Epithelial cell of prostate (primary cell): ENCODE measurements at regions not wholly inside any gene's neighbourhood (a gene's known extent, or its start where the extent isn't known, plus 50 kb on each side); places are given as distances from the start of the nearest gene placed in this dataset.

Experiments used
- DNase-seq: peaks from one replicate; pipeline ENCODE4 v3.0.0-alpha.2; 2011; ENCODE audit warnings: low read depth, low spot score
- H3K27ac ChIP-seq: fragments of 450-650 bp; 2 replicates; pipeline ENCODE4 v1.5.1; 2017; ENCODE audit warnings: mild to moderate bottlenecking

- no peak for DNase-seq
- H3K27ac ChIP-seq: no peak overlapping the region
Observed at GRCh38 chr14:42792166-42792565, 1185.5 kb downstream of the LRFN5 start.

GRCh38 chr14:42782754-42783153 lies 1176.1 kb downstream of the LRFN5 start:
- no peak overlapping the region for H3K27ac ChIP-seq
- no peak for DNase-seq

- no peak overlapping the region for H3K27ac ChIP-seq
- no peak for DNase-seq
Observed at GRCh38 chr14:42778984-42779383, 1172.3 kb downstream of the LRFN5 start.

- no peak overlapping the region for H3K27ac ChIP-seq
- DNase-seq: no peak
Observed at GRCh38 chr14:42750771-42751170, 1144.1 kb downstream of the LRFN5 start.

- no peak overlapping the region for H3K27ac ChIP-seq
- no peak for DNase-seq
Observed at GRCh38 chr14:42742084-42742483, 1135.4 kb downstream of the LRFN5 start.

GRCh38 chr14:42736408-42736807 lies 1129.7 kb downstream of the LRFN5 start:
- no peak for DNase-seq
- no peak overlapping the region for H3K27ac ChIP-seq

GRCh38 chr14:42734041-42734440 lies 1127.4 kb downstream of the LRFN5 start:
- no peak for DNase-seq
- no peak overlapping the region for H3K27ac ChIP-seq

- no peak overlapping the region for H3K27ac ChIP-seq
- DNase-seq: no peak
Observed at GRCh38 chr14:42732005-42732404, 1125.3 kb downstream of the LRFN5 start.

- no peak for DNase-seq
- no peak overlapping the region for H3K27ac ChIP-seq
Observed at GRCh38 chr14:42731480-42731879, 1124.8 kb downstream of the LRFN5 start.

- no peak overlapping the region for H3K27ac ChIP-seq
- DNase-seq: no peak
Observed at GRCh38 chr14:42729681-42730080, 1123.0 kb downstream of the LRFN5 start.

GRCh38 chr14:42719391-42719790 lies 1112.7 kb downstream of the LRFN5 start:
- no peak for DNase-seq
- H3K27ac ChIP-seq: no peak overlapping the region

- DNase-seq: no peak
- H3K27ac ChIP-seq: no peak overlapping the region
Observed at GRCh38 chr14:42715316-42715715, 1108.6 kb downstream of the LRFN5 start.

GRCh38 chr14:42710071-42710470 lies 1103.4 kb downstream of the LRFN5 start:
- H3K27ac ChIP-seq: no peak overlapping the region
- DNase-seq: no peak

- no peak for DNase-seq
- no peak overlapping the region for H3K27ac ChIP-seq
Observed at GRCh38 chr14:42703501-42703900, 1096.8 kb downstream of the LRFN5 start.

GRCh38 chr14:42687421-42687820 lies 1080.7 kb downstream of the LRFN5 start:
- DNase-seq: no peak
- H3K27ac ChIP-seq: no peak overlapping the region

- DNase-seq: no peak
- H3K27ac ChIP-seq: no peak overlapping the region
Observed at GRCh38 chr14:42683707-42684106, 1077.0 kb downstream of the LRFN5 start.

- DNase-seq: no peak
- no peak overlapping the region for H3K27ac ChIP-seq
Observed at GRCh38 chr14:42676636-42677035, 1070.0 kb downstream of the LRFN5 start.

GRCh38 chr14:42673963-42674362 lies 1067.3 kb downstream of the LRFN5 start:
- no peak for DNase-seq
- no peak overlapping the region for H3K27ac ChIP-seq

GRCh38 chr14:42671636-42672035 lies 1065.0 kb downstream of the LRFN5 start:
- no peak overlapping the region for H3K27ac ChIP-seq
- no peak for DNase-seq

- DNase-seq: no peak
- H3K27ac ChIP-seq: no peak overlapping the region
Observed at GRCh38 chr14:42665083-42665482, 1058.4 kb downstream of the LRFN5 start.

- DNase-seq: no peak
- no peak overlapping the region for H3K27ac ChIP-seq
Observed at GRCh38 chr14:42664190-42664589, 1057.5 kb downstream of the LRFN5 start.

- no peak for DNase-seq
- no peak overlapping the region for H3K27ac ChIP-seq
Observed at GRCh38 chr14:42654707-42655106, 1048.0 kb downstream of the LRFN5 start.

GRCh38 chr14:42642787-42643186 lies 1036.1 kb downstream of the LRFN5 start:
- no peak overlapping the region for H3K27ac ChIP-seq
- no peak for DNase-seq
